ENCODE measurements at regions not wholly inside any gene's neighbourhood (a gene's known extent, or its start where the extent isn't known, plus 50 kb on each side); places are given as distances from the start of the nearest gene placed in this dataset.

GRCh38 chr18:75783566-75784281 lies 356.2 kb upstream of the SMIM21 start:
- no peak for TF ChIP-seq FOXM1 (IDR thresholded peaks at IDR 0.05; ENCODE audit: borderline replicate concordance, low read depth)
- TF ChIP-seq, protein P1, sequence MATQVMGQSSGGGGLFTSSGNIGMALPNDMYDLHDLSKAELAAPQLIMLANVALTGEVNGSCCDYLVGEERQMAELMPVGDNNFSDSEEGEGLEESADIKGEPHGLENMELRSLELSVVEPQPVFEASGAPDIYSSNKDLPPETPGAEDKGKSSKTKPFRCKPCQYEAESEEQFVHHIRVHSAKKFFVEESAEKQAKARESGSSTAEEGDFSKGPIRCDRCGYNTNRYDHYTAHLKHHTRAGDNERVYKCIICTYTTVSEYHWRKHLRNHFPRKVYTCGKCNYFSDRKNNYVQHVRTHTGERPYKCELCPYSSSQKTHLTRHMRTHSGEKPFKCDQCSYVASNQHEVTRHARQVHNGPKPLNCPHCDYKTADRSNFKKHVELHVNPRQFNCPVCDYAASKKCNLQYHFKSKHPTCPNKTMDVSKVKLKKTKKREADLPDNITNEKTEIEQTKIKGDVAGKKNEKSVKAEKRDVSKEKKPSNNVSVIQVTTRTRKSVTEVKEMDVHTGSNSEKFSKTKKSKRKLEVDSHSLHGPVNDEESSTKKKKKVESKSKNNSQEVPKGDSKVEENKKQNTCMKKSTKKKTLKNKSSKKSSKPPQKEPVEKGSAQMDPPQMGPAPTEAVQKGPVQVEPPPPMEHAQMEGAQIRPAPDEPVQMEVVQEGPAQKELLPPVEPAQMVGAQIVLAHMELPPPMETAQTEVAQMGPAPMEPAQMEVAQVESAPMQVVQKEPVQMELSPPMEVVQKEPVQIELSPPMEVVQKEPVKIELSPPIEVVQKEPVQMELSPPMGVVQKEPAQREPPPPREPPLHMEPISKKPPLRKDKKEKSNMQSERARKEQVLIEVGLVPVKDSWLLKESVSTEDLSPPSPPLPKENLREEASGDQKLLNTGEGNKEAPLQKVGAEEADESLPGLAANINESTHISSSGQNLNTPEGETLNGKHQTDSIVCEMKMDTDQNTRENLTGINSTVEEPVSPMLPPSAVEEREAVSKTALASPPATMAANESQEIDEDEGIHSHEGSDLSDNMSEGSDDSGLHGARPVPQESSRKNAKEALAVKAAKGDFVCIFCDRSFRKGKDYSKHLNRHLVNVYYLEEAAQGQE (IDR thresholded peaks at IDR 0.05; ENCODE audit: low read depth): no peak
- no peak for TF ChIP-seq CEBPB (IDR thresholded peaks at IDR 0.05)
- TF ChIP-seq NFIC (IDR thresholded peaks at IDR 0.05): no peak
- no peak for TF ChIP-seq TEAD4 (IDR thresholded peaks at IDR 0.05)
- TF ChIP-seq EGR1 (IDR thresholded peaks at IDR 0.05): no peak
- no peak for TF ChIP-seq CREB1 (IDR thresholded peaks at IDR 0.05; ENCODE audit: low read depth)
- TF ChIP-seq YY1 (IDR thresholded peaks at IDR 0.05; ENCODE audit: low read depth): no peak
- TF ChIP-seq, protein P2, sequence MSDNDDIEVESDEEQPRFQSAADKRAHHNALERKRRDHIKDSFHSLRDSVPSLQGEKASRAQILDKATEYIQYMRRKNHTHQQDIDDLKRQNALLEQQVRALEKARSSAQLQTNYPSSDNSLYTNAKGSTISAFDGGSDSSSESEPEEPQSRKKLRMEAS (IDR thresholded peaks at IDR 0.05): no peak
- no peak for TF ChIP-seq RAD21 (IDR thresholded peaks at IDR 0.05; ENCODE audit: low read depth)
- no peak for TF ChIP-seq EP300 (IDR thresholded peaks at IDR 0.05; ENCODE audit: borderline replicate concordance)
- no peak for TF ChIP-seq ZBTB7A (IDR thresholded peaks at IDR 0.05; ENCODE audit: low read depth)

DNA sequence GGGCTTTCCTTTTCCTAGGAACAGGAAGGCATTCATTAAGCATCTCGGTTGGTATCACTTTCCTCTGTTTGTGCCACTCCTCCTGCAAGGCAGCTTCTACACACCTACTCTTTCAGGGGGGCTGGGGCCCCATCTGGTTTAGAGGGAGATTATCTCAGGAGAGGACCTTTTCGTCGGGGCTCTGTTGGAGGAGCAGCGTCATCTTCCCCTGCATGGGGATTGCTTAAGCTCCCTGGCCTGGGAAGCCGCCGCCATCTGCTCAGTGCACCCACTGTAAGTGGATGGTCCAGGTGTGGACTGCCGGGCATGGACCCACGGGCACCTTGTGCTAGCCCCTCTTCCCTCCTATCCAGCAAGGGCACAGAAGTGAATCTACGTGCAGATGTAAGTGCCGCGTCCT lies 355.3 kb upstream of the SMIM21 start:
- TF ChIP-seq TCF12 (IDR thresholded peaks at IDR 0.05; ENCODE audit: low read depth) (no peak), TEAD4 (IDR thresholded peaks at IDR 0.05) (no peak), EGR1 (IDR thresholded peaks at IDR 0.05) (no peak)
- TF ChIP-seq, protein P1 (IDR thresholded peaks at IDR 0.05; ENCODE audit: low read depth): no peak

DNA sequence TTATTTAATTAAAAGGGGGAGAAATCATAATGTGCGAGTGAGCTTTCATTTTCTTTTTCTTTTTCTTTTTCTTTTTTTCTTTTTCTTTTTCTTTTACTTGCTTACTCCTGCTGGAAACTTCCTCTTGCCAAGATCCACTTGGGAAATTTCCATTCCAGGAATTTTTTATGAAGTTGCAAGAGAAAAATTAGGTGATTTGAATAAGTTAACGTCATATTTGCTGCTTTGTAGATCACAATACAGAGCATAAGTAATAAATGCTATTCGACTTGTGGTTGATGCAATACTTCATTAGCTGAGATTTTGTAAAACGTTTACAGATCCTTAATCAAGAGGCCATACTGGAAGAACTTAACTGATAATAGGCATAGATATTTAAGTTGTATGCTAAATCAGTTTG lies 354.7 kb upstream of the SMIM21 start:
- TF ChIP-seq EGR1 (IDR thresholded peaks at IDR 0.05): no peak
- TF ChIP-seq CEBPB (IDR thresholded peaks at IDR 0.05): no peak
- no peak for TF ChIP-seq EP300 (IDR thresholded peaks at IDR 0.05; ENCODE audit: borderline replicate concordance)
- TF ChIP-seq TEAD4 (IDR thresholded peaks at IDR 0.05): no peak

- TF ChIP-seq FOXM1 (IDR thresholded peaks at IDR 0.05; ENCODE audit: borderline replicate concordance, low read depth) (no peak), CREB1 (IDR thresholded peaks at IDR 0.05; ENCODE audit: low read depth) (no peak), TAF1 (IDR thresholded peaks at IDR 0.05; ENCODE audit: low read depth) (no peak), RAD21 (IDR thresholded peaks at IDR 0.05; ENCODE audit: low read depth) (no peak), CEBPB (IDR thresholded peaks at IDR 0.05) (no peak), EP300 (IDR thresholded peaks at IDR 0.05; ENCODE audit: borderline replicate concordance) (no peak), TEAD4 (IDR thresholded peaks at IDR 0.05) (no peak), YY1 (IDR thresholded peaks at IDR 0.05; ENCODE audit: low read depth) (no peak), ZBTB7A (IDR thresholded peaks at IDR 0.05; ENCODE audit: low read depth) (no peak), EGR1 (IDR thresholded peaks at IDR 0.05) (no peak), NFIC (IDR thresholded peaks at IDR 0.05) (no peak), TCF12 (IDR thresholded peaks at IDR 0.05; ENCODE audit: low read depth) (no peak)
- TF ChIP-seq, protein P2 (IDR thresholded peaks at IDR 0.05): no peak
- TF ChIP-seq, protein P3, sequence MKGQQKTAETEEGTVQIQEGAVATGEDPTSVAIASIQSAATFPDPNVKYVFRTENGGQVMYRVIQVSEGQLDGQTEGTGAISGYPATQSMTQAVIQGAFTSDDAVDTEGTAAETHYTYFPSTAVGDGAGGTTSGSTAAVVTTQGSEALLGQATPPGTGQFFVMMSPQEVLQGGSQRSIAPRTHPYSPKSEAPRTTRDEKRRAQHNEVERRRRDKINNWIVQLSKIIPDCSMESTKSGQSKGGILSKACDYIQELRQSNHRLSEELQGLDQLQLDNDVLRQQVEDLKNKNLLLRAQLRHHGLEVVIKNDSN (IDR thresholded peaks at IDR 0.05): no peak
- TF ChIP-seq, protein P1 (IDR thresholded peaks at IDR 0.05; ENCODE audit: low read depth): no peak
Observed at GRCh38 chr18:75779910-75780309, 352.4 kb upstream of the SMIM21 start.

- TF ChIP-seq EGR1 (IDR thresholded peaks at IDR 0.05): no peak
- no peak for TF ChIP-seq FOXM1 (IDR thresholded peaks at IDR 0.05; ENCODE audit: borderline replicate concordance, low read depth)
- TF ChIP-seq NFIC (IDR thresholded peaks at IDR 0.05): no peak
- no peak for TF ChIP-seq EP300 (IDR thresholded peaks at IDR 0.05; ENCODE audit: borderline replicate concordance)
- TF ChIP-seq CREB1 (IDR thresholded peaks at IDR 0.05; ENCODE audit: low read depth): no peak
- TF ChIP-seq, protein P2 (IDR thresholded peaks at IDR 0.05): no peak
- no peak for TF ChIP-seq ZBTB7A (IDR thresholded peaks at IDR 0.05; ENCODE audit: low read depth)
- no peak for TF ChIP-seq TAF1 (IDR thresholded peaks at IDR 0.05; ENCODE audit: low read depth)
- TF ChIP-seq TCF12 (IDR thresholded peaks at IDR 0.05; ENCODE audit: low read depth): no peak
- TF ChIP-seq, protein P3 (IDR thresholded peaks at IDR 0.05): no peak
- TF ChIP-seq TEAD4 (IDR thresholded peaks at IDR 0.05): no peak
- TF ChIP-seq RAD21 (IDR thresholded peaks at IDR 0.05; ENCODE audit: low read depth): no peak
- no peak for TF ChIP-seq CEBPB (IDR thresholded peaks at IDR 0.05)
- TF ChIP-seq, protein P1 (IDR thresholded peaks at IDR 0.05; ENCODE audit: low read depth): no peak
Observed at GRCh38 chr18:75779450-75779849, 351.9 kb upstream of the SMIM21 start.

All from Ishikawa (cell line).